ENCODE measurements at regions not wholly inside any gene's neighbourhood (a gene's known extent, or its start where the extent isn't known, plus 50 kb on each side); places are given as distances from the start of the nearest gene placed in this dataset.

DNA sequence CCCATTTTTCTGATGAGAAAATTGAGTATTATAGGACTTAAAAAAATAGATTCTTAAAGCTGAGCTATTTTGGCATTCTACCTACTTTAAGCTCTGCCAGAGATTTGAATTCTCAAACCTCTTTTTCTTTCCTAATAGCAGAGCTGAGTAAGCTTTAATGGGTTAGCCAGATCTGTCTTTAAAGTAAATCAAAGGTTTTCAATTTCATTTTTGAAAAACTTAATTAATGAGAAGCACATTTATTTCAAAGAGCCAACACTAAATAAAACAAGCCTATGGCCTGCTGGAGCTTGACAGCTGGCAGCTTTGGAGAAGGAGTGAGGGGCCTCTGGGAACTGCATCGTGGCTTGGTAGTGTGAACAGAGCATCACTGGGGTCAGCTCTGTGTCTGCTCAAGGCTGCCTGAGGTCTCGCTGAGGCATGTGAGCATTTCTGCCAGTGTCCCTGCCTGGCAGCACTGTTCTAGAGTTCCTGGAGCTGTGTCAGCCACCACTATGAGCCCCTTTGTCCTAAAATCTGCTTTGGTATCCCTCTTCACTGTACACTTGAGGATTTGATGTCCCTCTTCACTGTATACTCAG, 50.4 kb upstream of the PRSS23 start:
- TF ChIP-seq ISL1 (CRISPR knock-in tag; IDR thresholded peaks at IDR 0.05) (peak; percentile 47), PPARA (CRISPR knock-in tag; IDR thresholded peaks at IDR 0.05; ENCODE audit: borderline replicate concordance) (no peak)
- peak; percentile 46; the same call in 2 of the 3 replicates for ATAC-seq

DNA sequence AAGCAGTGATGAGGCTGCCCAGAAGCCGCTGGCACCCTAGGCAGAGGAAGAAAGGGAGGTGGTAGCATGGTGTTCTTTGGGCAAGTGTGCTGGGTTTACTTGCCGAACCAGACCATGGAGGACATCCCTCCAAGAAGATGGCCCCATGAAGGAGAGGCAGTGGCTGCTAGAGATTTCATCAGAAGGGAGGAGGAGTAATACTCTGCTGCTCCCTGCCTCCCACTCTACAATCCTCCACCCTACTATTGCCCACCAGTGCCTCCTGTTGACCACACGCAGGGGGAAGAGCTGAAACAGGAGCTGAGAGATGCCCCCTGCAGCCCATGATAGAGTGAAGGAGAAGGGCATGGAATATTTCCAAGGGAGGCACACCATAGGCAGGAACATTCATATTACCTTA, 51.0 kb upstream of the PRSS23 start:
- TF ChIP-seq ARNTL (CRISPR knock-in tag; IDR thresholded peaks at IDR 0.05; ENCODE audit: borderline replicate concordance, low read depth) (no peak), ESRRG (CRISPR knock-in tag; IDR thresholded peaks at IDR 0.05) (no peak), CSDC2 (CRISPR knock-in tag; IDR thresholded peaks at IDR 0.05) (no peak), TOX (CRISPR knock-in tag; IDR thresholded peaks at IDR 0.05; ENCODE audit: borderline replicate concordance) (no peak), TCF4 (CRISPR knock-in tag; IDR thresholded peaks at IDR 0.05; ENCODE audit: borderline replicate concordance) (no peak), ZNF565 (CRISPR knock-in tag; conservative IDR thresholded peaks at IDR 0.05; ENCODE audit: low read depth) (no peak), BACH2 (CRISPR knock-in tag; IDR thresholded peaks at IDR 0.05; ENCODE audit: borderline replicate concordance) (no peak)
- TF ChIP-seq, protein P1, sequence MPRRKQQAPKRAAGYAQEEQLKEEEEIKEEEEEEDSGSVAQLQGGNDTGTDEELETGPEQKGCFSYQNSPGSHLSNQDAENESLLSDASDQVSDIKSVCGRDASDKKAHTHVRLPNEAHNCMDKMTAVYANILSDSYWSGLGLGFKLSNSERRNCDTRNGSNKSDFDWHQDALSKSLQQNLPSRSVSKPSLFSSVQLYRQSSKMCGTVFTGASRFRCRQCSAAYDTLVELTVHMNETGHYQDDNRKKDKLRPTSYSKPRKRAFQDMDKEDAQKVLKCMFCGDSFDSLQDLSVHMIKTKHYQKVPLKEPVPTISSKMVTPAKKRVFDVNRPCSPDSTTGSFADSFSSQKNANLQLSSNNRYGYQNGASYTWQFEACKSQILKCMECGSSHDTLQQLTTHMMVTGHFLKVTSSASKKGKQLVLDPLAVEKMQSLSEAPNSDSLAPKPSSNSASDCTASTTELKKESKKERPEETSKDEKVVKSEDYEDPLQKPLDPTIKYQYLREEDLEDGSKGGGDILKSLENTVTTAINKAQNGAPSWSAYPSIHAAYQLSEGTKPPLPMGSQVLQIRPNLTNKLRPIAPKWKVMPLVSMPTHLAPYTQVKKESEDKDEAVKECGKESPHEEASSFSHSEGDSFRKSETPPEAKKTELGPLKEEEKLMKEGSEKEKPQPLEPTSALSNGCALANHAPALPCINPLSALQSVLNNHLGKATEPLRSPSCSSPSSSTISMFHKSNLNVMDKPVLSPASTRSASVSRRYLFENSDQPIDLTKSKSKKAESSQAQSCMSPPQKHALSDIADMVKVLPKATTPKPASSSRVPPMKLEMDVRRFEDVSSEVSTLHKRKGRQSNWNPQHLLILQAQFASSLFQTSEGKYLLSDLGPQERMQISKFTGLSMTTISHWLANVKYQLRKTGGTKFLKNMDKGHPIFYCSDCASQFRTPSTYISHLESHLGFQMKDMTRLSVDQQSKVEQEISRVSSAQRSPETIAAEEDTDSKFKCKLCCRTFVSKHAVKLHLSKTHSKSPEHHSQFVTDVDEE (CRISPR knock-in tag; IDR thresholded peaks at IDR 0.05) = no peak
- ATAC-seq = peak; percentile 16

DNA sequence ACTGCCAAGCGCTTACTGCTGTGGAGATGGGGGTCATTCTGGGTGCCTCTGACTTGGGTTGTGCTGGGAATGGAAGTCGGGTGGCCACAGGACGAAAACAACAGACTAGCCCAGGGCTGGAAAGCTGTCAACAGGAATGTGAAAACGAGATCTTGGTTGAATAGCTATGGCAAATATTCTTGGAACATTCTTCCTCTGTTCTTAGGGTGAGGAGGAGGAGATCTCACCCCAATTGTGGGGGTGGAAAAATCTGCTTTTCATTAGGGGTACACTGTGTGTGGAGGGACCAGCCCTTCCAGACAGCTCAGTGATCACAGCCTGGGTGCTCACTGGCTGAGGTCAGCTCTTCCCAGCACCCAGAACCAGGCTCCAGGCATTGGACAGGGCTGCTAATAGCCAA, 52.0 kb upstream of the PRSS23 start:
- TF ChIP-seq CSDC2 (CRISPR knock-in tag; IDR thresholded peaks at IDR 0.05) (no peak), ZNF565 (CRISPR knock-in tag; conservative IDR thresholded peaks at IDR 0.05; ENCODE audit: low read depth) (no peak), ESRRG (CRISPR knock-in tag; IDR thresholded peaks at IDR 0.05) (no peak), ZFP30 (CRISPR knock-in tag; IDR thresholded peaks at IDR 0.05) (no peak), TCF4 (CRISPR knock-in tag; IDR thresholded peaks at IDR 0.05; ENCODE audit: borderline replicate concordance) (no peak), OSR1 (CRISPR knock-in tag; IDR thresholded peaks at IDR 0.05) (no peak)
- TF ChIP-seq, protein P2, sequence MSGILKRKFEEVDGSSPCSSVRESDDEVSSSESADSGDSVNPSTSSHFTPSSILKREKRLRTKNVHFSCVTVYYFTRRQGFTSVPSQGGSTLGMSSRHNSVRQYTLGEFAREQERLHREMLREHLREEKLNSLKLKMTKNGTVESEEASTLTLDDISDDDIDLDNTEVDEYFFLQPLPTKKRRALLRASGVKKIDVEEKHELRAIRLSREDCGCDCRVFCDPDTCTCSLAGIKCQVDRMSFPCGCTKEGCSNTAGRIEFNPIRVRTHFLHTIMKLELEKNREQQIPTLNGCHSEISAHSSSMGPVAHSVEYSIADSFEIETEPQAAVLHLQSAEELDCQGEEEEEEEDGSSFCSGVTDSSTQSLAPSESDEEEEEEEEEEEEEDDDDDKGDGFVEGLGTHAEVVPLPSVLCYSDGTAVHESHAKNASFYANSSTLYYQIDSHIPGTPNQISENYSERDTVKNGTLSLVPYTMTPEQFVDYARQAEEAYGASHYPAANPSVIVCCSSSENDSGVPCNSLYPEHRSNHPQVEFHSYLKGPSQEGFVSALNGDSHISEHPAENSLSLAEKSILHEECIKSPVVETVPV (CRISPR knock-in tag; IDR thresholded peaks at IDR 0.05) = no peak
- TF ChIP-seq, protein P3, sequence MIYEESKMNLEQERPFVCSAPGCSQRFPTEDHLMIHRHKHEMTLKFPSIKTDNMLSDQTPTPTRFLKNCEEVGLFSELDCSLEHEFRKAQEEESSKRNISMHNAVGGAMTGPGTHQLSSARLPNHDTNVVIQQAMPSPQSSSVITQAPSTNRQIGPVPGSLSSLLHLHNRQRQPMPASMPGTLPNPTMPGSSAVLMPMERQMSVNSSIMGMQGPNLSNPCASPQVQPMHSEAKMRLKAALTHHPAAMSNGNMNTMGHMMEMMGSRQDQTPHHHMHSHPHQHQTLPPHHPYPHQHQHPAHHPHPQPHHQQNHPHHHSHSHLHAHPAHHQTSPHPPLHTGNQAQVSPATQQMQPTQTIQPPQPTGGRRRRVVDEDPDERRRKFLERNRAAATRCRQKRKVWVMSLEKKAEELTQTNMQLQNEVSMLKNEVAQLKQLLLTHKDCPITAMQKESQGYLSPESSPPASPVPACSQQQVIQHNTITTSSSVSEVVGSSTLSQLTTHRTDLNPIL (CRISPR knock-in tag; IDR thresholded peaks at IDR 0.05; ENCODE audit: low read depth) = no peak
- TF ChIP-seq, protein P4, sequence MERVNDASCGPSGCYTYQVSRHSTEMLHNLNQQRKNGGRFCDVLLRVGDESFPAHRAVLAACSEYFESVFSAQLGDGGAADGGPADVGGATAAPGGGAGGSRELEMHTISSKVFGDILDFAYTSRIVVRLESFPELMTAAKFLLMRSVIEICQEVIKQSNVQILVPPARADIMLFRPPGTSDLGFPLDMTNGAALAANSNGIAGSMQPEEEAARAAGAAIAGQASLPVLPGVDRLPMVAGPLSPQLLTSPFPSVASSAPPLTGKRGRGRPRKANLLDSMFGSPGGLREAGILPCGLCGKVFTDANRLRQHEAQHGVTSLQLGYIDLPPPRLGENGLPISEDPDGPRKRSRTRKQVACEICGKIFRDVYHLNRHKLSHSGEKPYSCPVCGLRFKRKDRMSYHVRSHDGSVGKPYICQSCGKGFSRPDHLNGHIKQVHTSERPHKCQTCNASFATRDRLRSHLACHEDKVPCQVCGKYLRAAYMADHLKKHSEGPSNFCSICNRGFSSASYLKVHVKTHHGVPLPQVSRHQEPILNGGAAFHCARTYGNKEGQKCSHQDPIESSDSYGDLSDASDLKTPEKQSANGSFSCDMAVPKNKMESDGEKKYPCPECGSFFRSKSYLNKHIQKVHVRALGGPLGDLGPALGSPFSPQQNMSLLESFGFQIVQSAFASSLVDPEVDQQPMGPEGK (CRISPR knock-in tag; IDR thresholded peaks at IDR 0.05; ENCODE audit: borderline replicate concordance) = no peak
- TF ChIP-seq, protein P1 (CRISPR knock-in tag; IDR thresholded peaks at IDR 0.05) = no peak
- peak; percentile 44 for ATAC-seq

DNA sequence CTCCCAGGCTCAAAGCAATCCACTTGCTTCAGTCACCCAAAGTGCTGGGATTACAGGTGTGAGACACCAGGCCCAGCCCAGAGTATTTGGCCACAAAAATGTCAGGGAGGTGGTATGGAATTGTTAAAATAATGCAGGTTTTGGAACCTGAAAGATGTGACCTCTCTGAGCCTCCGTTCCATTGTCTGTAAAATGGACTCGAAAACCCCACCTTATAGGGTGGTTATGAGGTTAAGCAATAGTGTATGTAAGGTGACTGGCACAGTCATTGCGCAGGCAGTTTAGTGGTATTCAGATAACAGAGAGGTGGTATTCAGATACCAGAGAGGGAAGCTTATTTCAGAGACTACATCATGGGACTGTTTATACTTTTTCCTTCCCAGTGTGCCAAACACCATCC, 52.5 kb upstream of the PRSS23 start:
- no peak for TF ChIP-seq CSDC2 (CRISPR knock-in tag; IDR thresholded peaks at IDR 0.05)
- no peak for TF ChIP-seq ZFP30 (CRISPR knock-in tag; IDR thresholded peaks at IDR 0.05)
- TF ChIP-seq TOX (CRISPR knock-in tag; IDR thresholded peaks at IDR 0.05; ENCODE audit: borderline replicate concordance) = no peak
- TF ChIP-seq, protein P1 (CRISPR knock-in tag; IDR thresholded peaks at IDR 0.05) = no peak
- no peak for ATAC-seq
